GM23338 (cell line): ENCODE measurements at regions not wholly inside any gene's neighbourhood (a gene's known extent, or its start where the extent isn't known, plus 50 kb on each side); places are given as distances from the start of the nearest gene placed in this dataset.

ENCODE experiments used
- ATAC-seq: fragments of 200-7000 bp; cut with Tn5 transposase; 3 replicates; pipeline ENCODE4 v1.9.1; 2020
- DNase-seq: peaks from one replicate; pipeline ENCODE4 v3.0.0-alpha.2; 2015; ENCODE audit warnings: low spot score
- H2AFZ ChIP-seq: fragments of 200-600 bp; sonication (generic); 2 replicates; pipeline ENCODE4 v1.8.0; 2016; ENCODE audit warnings: antibody characterized with exemption, mild to moderate bottlenecking, moderate library complexity
- H3F3A ChIP-seq: fragments of 200-600 bp; sonication (generic); replicated peaks from 2 replicates; pipeline ENCODE4 v1.8.0; 2017; ENCODE audit warnings: antibody characterized with exemption, mixed run types, low read depth
- H3K27ac ChIP-seq: fragments of 200-600 bp; sonication (generic); 2 replicates; pipeline ENCODE4 v1.6.1; 2016; ENCODE audit warnings: low read depth
- H3K27me3 ChIP-seq: fragments of 200-600 bp; sonication (generic); 2 replicates; pipeline ENCODE4 v1.8.0; 2016; ENCODE audit warnings: mild to moderate bottlenecking, mixed run types, moderate library complexity; ENCODE audit not compliant: insufficient read depth
- H3K36me3 ChIP-seq: fragments of 200-600 bp; sonication (generic); 2 replicates; pipeline ENCODE4 v1.8.0; 2016; ENCODE audit warnings: mild to moderate bottlenecking; ENCODE audit not compliant: insufficient read depth
- H3K4me1 ChIP-seq: fragments of 200-600 bp; sonication (generic); 2 replicates; pipeline ENCODE4 v1.8.0; 2016; ENCODE audit warnings: mild to moderate bottlenecking, moderate library complexity; ENCODE audit not compliant: insufficient read depth
- H3K4me2 ChIP-seq: fragments of 200-600 bp; sonication (generic); 2 replicates; pipeline ENCODE4 v1.7.1; 2017; ENCODE audit warnings: mixed run types
- H3K4me3 ChIP-seq: fragments of 200-600 bp; sonication (generic); 2 replicates; pipeline ENCODE4 v1.6.1; 2016; ENCODE audit warnings: mixed run types
- H3K79me2 ChIP-seq: fragments of 200-600 bp; sonication (generic); replicated peaks from 2 replicates; pipeline ENCODE4 v1.8.0; 2017; ENCODE audit warnings: mild to moderate bottlenecking; ENCODE audit not compliant: insufficient read depth
- H3K9me2 ChIP-seq: fragments of 200-600 bp; sonication (generic); 2 replicates; pipeline ENCODE4 v1.8.0; 2017; ENCODE audit not compliant: insufficient read depth
- H4K20me1 ChIP-seq: fragments of 200-600 bp; sonication (generic); replicated peaks from 2 replicates; pipeline ENCODE4 v1.8.0; 2017; ENCODE audit warnings: mild to moderate bottlenecking; ENCODE audit not compliant: insufficient read depth
- H3K27ac Mint-ChIP-seq: 2 replicates; pipeline ENCODE4 v1.8.0; 2020; ENCODE audit warnings: inconsistent platforms, mild to moderate bottlenecking, moderate library complexity, mixed read lengths
- H3K27me3 Mint-ChIP-seq: 3 replicates; pipeline ENCODE4 v1.8.0; 2022; ENCODE audit warnings: low read depth, mild to moderate bottlenecking, moderate library complexity, mixed read lengths, inconsistent platforms; ENCODE audit not compliant: insufficient read depth, poor library complexity
- H3K36me3 Mint-ChIP-seq: 3 replicates; pipeline ENCODE4 v1.8.0; 2021; ENCODE audit warnings: low read depth, mild to moderate bottlenecking, inconsistent platforms, moderate library complexity, mixed read lengths
- H3K4me1 Mint-ChIP-seq: 3 replicates; pipeline ENCODE4 v1.8.0; 2020; ENCODE audit warnings: mild to moderate bottlenecking, inconsistent platforms, mixed read lengths
- H3K4me3 Mint-ChIP-seq: 3 replicates; pipeline ENCODE4 v1.8.0; 2021; ENCODE audit warnings: moderate library complexity, mild to moderate bottlenecking, inconsistent platforms, mixed read lengths
- H3K9me3 Mint-ChIP-seq: 3 replicates; pipeline ENCODE4 v1.8.0; 2020; ENCODE audit warnings: moderate library complexity, mild to moderate bottlenecking, inconsistent platforms, mixed read lengths
- ETS1 ChIP-seq: IDR thresholded peaks from 2 replicates; pipeline ENCODE4 v1.6.1; 2016; ENCODE audit warnings: antibody characterized with exemption
- EZH2 ChIP-seq: fragments of 200-600 bp; sonication (generic); IDR thresholded peaks from one replicate; pipeline ENCODE4 v1.8.0; 2017; ENCODE audit warnings: antibody characterized with exemption, mild to moderate bottlenecking, low read depth; ENCODE audit not compliant: unreplicated experiment
- EZH2phosphoT487 ChIP-seq: fragments of 200-600 bp; sonication (generic); IDR thresholded peaks from one replicate; pipeline ENCODE4 v1.8.1; 2018; ENCODE audit warnings: antibody characterized with exemption; ENCODE audit not compliant: unreplicated experiment
- JUNB ChIP-seq: IDR thresholded peaks from one replicate; pipeline ENCODE4 v1.6.1; 2016; ENCODE audit warnings: antibody characterized with exemption; ENCODE audit not compliant: unreplicated experiment
- NANOG ChIP-seq: IDR thresholded peaks from 2 replicates; pipeline ENCODE4 v1.6.1; 2016; ENCODE audit warnings: antibody characterized with exemption, borderline replicate concordance
- POLR2AphosphoS5 ChIP-seq: IDR thresholded peaks from 2 replicates; pipeline ENCODE4 v1.6.1; 2016; ENCODE audit warnings: antibody characterized with exemption, low read depth
- ZNF114 ChIP-seq: fragments of 250-450 bp; sonication (Bioruptor Pico); IDR thresholded peaks from 2 replicates; pipeline ENCODE4 v1.5.0; 2020; ENCODE audit warnings: mild to moderate bottlenecking, moderate library complexity
- ZNF331 ChIP-seq: fragments of 250-450 bp; sonication (Bioruptor Pico); IDR thresholded peaks from 2 replicates; pipeline ENCODE4 v1.5.0; 2020; ENCODE audit warnings: low read depth, mild to moderate bottlenecking, moderate library complexity
- ZNF462 ChIP-seq: fragments of 250-450 bp; sonication (Bioruptor Pico); IDR thresholded peaks from 2 replicates; pipeline ENCODE4 v1.5.0; 2020; ENCODE audit warnings: mild to moderate bottlenecking, moderate library complexity
- TF ChIP-seq, protein P1 (sequence below), 2 experiments: fragments of 200-600 bp in 1 of 2; sonication (generic) in 1 of 2; conservative IDR thresholded peaks; 2 replicates each; pipeline versions ENCODE4 v1.5.1 to v1.6.1; 2016 to 2017; ENCODE audit warnings: antibody characterized with exemption in 2 of 2, low read depth in 2 of 2, mild to moderate bottlenecking in 2 of 2, moderate library complexity in 1 of 2
- TF ChIP-seq, protein P2 (sequence below): IDR thresholded peaks from one replicate; pipeline ENCODE4 v1.6.1; 2018; ENCODE audit warnings: antibody characterized with exemption; ENCODE audit not compliant: unreplicated experiment

- no peak for ATAC-seq
- H3K36me3 Mint-ChIP-seq: no peaks in the 10 kb centered on the region
- Histone ChIP-seq H3K4me1 (no peaks in the 10 kb centered on the region), H3K4me3 (no peak overlapping the region), H3K36me3 (no peaks in the 10 kb centered on the region), H3K27me3 (no peaks in the 10 kb centered on the region), H3F3A (no peaks in the 10 kb centered on the region), H3K9me2 (no peaks in the 10 kb centered on the region), H3K27ac (no peak overlapping the region), H2AFZ (no peak overlapping the region), H4K20me1 (no peaks in the 10 kb centered on the region), H3K79me2 (no peaks in the 10 kb centered on the region), H3K4me2 (no peak overlapping the region)
- DNase-seq: no peak
- H3K27me3 Mint-ChIP-seq: no peaks in the 10 kb centered on the region
- H3K4me1 Mint-ChIP-seq: no peaks in the 10 kb centered on the region
- 0 out of 3 replicates have a peak, but pooled peaks cover 3% of the 10 kb centered on the region for H3K9me3 Mint-ChIP-seq
- H3K4me3 Mint-ChIP-seq: no peak overlapping the region
- H3K27ac Mint-ChIP-seq: no peak overlapping the region
- TF ChIP-seq ZNF114 (CRISPR knock-in tag) (no peak), EZH2phosphoT487 (no peak), ZNF331 (CRISPR knock-in tag) (no peak), POLR2AphosphoS5 (no peak), JUNB (no peak), ETS1 (no peak), ZNF462 (CRISPR knock-in tag) (no peak), NANOG (no peak), EZH2 (no peak)
- TF ChIP-seq, protein P1, sequence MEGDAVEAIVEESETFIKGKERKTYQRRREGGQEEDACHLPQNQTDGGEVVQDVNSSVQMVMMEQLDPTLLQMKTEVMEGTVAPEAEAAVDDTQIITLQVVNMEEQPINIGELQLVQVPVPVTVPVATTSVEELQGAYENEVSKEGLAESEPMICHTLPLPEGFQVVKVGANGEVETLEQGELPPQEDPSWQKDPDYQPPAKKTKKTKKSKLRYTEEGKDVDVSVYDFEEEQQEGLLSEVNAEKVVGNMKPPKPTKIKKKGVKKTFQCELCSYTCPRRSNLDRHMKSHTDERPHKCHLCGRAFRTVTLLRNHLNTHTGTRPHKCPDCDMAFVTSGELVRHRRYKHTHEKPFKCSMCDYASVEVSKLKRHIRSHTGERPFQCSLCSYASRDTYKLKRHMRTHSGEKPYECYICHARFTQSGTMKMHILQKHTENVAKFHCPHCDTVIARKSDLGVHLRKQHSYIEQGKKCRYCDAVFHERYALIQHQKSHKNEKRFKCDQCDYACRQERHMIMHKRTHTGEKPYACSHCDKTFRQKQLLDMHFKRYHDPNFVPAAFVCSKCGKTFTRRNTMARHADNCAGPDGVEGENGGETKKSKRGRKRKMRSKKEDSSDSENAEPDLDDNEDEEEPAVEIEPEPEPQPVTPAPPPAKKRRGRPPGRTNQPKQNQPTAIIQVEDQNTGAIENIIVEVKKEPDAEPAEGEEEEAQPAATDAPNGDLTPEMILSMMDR (conservative IDR thresholded peaks at IDR 0.05; ENCODE audit: low read depth in 2 of 2): no peak
- TF ChIP-seq, protein P2, sequence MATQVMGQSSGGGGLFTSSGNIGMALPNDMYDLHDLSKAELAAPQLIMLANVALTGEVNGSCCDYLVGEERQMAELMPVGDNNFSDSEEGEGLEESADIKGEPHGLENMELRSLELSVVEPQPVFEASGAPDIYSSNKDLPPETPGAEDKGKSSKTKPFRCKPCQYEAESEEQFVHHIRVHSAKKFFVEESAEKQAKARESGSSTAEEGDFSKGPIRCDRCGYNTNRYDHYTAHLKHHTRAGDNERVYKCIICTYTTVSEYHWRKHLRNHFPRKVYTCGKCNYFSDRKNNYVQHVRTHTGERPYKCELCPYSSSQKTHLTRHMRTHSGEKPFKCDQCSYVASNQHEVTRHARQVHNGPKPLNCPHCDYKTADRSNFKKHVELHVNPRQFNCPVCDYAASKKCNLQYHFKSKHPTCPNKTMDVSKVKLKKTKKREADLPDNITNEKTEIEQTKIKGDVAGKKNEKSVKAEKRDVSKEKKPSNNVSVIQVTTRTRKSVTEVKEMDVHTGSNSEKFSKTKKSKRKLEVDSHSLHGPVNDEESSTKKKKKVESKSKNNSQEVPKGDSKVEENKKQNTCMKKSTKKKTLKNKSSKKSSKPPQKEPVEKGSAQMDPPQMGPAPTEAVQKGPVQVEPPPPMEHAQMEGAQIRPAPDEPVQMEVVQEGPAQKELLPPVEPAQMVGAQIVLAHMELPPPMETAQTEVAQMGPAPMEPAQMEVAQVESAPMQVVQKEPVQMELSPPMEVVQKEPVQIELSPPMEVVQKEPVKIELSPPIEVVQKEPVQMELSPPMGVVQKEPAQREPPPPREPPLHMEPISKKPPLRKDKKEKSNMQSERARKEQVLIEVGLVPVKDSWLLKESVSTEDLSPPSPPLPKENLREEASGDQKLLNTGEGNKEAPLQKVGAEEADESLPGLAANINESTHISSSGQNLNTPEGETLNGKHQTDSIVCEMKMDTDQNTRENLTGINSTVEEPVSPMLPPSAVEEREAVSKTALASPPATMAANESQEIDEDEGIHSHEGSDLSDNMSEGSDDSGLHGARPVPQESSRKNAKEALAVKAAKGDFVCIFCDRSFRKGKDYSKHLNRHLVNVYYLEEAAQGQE: no peak
These were observed 132.7 kb upstream of the TPRG1 start for GRCh38 chr3:189038773-189039745.
